GM21360 (cell line): ENCODE measurements at regions not wholly inside any gene's neighbourhood (a gene's known extent, or its start where the extent isn't known, plus 50 kb on each side); places are given as distances from the start of the nearest gene placed in this dataset.

Experiments used
- ATAC-seq: cut with Tn5 transposase; IDR thresholded peaks from one replicate; pipeline ENCODE4 v1.9.1; 2021; ENCODE audit warnings: mild to moderate bottlenecking, moderate library complexity; ENCODE audit not compliant: unreplicated experiment

GRCh38 chr11:121757480-121758125, 304.8 kb upstream of the SORL1-AS1 start:
- ATAC-seq, result no peak

- no peak for ATAC-seq
Measured at GRCh38 chr11:121755906-121756305, 303.1 kb upstream of the SORL1-AS1 start.

DNA sequence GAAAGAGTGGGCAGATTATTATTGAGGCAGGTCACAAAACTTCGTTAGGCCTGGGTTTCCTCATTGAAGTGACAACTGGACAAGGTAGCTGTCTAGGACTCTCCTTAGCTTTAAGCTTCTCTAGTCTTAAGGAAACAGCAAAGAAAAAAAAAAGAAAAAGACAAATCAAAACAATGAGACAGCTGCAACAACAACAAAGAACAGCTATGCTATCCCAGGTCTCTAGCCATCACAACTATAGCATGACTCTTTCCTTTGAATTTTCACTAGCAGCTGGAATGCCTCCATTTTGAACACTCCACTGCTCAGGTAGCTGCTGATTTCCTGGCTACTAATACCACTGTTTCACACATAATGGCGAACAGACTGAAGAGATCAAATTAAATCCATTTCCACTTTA, 302.4 kb upstream of the SORL1-AS1 start:
- ATAC-seq, result no peak

DNA sequence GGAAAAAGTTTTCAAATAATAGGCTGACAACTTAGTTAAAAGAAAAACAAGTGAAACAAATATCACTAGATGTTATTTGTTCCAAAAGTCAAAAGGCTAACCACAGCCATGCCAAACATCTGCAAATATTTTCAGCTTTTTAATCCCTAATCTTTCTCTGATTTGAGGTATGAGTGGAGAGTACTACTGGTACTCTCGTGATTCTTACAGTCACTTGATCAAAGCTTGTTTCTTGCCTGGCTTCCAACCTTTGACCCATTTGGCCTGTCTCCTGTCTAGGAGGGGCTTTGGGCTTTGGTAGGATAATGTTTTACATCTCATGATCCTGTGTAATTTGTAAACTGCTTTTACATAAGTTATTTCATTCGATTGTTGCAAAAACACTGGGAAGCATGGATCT, 301.8 kb upstream of the SORL1-AS1 start:
- ATAC-seq, result no peak

GRCh38 chr11:121749691-121750090, 296.9 kb upstream of the SORL1-AS1 start:
- ATAC-seq, result no peak

DNA sequence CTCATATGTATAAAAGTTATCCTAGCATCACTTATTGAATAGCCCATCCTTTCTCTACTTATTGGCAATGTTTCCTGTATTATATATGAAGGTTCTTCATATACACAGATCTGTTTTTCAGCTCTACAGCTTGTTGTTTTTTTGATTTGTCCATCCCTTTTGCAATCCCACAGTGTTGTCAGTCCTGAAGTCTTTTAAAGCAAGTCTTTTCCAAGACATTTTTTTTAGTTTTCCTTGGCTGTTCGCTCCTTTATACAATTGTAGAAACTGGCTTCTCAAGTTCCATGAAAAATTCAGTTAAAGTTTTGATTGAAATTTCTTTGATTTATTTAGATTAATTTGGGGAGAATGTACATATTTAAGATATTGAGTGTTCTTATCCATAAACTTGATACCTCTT, 295.3 kb upstream of the SORL1-AS1 start:
- no peak for ATAC-seq

DNA sequence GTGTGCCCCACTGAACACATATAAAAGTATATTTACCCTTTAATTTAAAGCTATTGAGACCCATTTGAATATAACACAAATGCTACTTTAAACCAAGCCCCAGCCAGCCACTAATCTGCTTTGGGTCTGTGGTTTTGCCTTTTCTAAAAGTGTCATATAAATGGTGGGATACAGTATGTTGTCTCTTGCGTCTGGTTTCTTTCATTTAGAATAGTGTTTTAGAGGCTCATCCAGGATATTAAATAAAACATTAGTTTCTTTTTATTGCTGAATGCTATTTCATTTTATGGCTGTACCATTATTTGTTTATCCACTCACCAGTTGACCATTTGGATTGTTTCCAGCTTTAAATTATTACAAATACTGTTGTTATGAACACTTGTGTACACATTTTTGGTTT, 290.5 kb upstream of the SORL1-AS1 start:
- no peak for ATAC-seq

DNA sequence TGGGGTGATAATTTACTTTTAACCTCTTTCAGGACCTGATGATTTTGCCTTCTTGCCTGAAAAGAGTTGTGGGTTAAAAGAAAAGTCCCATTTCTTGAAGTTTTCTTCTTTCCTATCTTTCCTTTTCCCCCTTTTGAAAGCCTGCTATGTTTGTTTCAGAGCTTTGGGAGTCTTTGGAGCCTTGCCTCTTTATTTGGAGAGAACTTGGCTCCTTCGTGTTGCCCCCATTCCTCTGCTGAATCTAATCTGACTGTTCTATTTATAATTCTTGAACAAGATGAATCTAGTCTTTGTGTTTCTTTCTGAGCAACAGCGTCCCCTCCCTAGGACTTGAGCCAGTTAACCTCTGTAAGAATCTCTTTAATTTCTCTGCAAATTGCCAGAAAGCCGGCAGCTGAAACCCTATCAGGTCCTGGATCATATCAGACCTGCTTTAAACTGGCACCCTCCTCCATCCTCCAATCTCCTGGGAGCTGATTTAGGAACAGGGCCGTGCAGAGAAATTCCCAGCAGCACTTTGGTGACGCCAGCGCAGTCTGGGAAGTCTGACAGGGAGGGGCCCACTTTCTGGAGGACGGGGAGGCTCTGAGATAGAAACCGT, 289.1 kb upstream of the SORL1-AS1 start:
- ATAC-seq, result no peak

GRCh38 chr11:121741351-121741760, 288.6 kb upstream of the SORL1-AS1 start:
- no peak for ATAC-seq

- no peak for ATAC-seq
Measured at GRCh38 chr11:121740902-121741301, 288.1 kb upstream of the SORL1-AS1 start.

- no peak for ATAC-seq
Measured at GRCh38 chr11:121733858-121734257, 281.1 kb upstream of the SORL1-AS1 start.

DNA sequence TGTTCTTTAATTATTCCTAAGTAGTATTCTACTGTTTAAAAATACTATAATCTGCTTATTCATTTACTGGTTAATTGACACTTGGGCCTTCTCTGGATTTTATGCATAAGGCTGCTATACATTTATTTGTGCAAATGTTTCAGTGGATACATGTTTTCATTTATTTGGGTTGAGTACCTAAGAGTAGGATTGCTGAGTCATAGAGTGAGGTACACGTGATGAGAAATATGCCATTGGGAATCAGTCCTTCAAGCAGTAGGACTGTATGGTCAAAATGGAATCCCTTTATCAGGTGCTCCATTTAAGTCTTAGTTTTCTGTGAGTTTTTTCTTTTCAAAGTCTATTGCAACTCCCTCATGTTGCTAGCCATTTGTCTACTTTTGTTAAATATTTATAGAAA, 275.2 kb upstream of the SORL1-AS1 start:
- no peak for ATAC-seq

DNA sequence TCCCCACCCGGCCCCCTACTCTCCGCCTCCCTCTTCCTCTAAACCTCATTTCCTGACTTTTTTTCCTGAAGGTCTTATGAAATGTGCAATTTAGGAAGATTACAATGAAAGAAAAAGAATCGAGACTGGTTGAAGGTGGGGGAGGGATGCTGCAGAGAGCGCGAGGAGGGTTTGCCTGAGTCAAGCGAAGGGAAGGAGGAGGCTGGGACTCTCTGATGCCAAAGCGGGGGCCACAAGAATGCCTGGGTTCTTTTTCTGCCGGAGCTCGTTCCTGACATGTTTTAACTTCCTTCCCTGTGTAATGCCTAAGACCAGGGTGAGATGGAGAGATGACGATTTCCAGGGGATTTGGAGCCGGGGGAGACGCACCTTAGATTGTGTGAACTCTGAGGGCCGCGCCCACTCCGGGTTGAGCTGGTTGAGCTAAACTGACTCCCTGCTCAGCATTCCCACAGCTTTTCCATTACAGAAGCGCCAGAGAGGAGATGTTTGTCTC, 270.5 kb upstream of the SORL1-AS1 start:
- no peak for ATAC-seq

DNA sequence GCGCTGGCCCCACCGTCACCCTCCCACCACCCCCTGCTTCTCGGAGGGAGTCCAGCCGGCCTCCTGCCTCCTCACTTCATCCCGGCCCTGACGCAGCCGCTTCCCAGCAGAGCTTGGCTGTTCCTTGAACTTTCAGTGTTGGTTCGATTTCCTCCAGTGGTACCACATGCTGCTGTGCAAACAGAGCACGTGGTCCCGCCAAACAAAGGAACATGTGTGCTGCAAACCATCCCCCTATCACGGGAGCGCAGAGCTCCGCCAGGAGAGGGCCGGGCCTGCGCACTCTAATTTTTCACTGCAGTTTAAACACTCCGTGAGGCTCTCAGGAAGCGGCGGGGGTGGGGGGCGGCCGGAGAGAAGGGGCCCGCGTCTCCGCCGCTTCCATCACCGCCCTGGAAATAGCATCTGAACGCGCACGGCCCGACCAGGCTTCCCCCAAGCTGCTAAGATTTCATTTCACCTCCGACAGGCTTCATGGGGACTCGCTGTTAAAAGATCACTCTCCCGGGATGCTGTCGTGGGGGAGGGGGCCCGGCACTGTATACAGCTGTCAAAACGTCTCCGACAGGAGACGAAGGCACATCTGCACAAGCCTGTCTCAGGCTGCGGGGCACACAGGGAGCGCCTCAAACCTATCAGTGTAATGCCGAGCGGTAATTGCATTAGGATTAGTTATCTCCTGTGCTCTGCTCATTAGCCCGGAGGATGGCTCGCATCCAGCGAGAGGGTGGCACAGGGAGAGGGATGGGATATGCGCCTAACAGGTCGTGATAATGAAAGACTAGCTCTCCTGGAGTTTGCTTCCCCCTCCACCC, 269.9 kb upstream of the SORL1-AS1 start:
- ATAC-seq, result no peak

DNA sequence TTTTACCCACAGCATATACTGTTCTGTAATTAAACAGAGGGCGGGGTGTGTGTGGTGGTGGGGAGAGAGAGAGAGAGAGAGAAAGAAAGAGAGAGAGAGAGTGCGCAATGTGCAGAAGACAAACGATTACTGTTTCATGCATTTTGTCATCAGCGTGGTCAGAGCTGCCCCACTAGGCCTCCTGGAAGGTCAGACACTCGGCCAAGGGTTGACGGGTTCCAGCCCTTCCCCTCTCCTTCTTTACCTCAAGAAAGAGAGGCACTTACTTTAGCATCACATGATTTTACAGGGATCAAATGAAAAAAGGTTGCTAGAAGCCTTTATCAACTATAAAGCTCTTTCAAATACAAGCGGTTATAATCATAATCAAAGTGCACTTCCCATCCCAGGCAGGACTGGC, 269.2 kb upstream of the SORL1-AS1 start:
- no peak for ATAC-seq

DNA sequence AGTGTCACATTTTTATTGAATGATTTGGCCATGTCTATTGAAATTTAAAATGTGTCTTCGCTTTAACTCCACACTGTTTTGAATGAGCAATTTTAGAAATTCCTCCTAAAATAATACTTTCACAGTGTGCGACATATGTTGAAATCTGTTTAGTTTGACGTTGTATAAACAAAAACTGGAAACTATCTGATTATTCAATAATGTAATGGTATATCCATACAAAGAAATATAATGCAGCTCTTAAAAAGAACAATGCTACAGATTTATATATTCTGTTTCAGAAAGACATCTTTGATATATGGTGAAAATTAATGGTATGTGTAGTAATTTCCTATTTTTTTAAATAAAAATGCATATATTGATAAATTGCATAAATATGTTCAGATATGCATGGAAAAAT, 268.7 kb upstream of the SORL1-AS1 start:
- no peak for ATAC-seq

GRCh38 chr11:121717296-121717695, 264.5 kb upstream of the SORL1-AS1 start:
- no peak for ATAC-seq

- no peak for ATAC-seq
Measured at GRCh38 chr11:121716060-121716459, 263.3 kb upstream of the SORL1-AS1 start.

DNA sequence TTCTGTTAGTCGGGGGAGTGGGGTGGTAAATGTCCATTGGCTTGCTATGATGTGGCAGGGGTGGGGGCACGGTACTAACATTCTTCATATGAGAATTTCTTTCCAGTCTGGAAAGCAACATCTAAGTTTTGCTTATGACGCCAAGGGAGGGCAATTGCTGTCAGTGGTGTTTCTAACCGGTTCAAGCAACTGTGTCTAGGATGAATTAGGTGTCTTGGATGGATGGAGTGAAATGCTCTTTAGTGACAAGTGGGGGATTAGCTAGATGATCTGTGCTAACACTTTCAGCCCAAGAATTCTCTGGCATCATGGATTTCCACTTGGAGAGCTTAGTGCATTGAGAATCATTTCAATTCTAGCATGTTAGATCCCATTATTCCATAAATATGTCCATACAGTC, 262.6 kb upstream of the SORL1-AS1 start:
- no peak for ATAC-seq

DNA sequence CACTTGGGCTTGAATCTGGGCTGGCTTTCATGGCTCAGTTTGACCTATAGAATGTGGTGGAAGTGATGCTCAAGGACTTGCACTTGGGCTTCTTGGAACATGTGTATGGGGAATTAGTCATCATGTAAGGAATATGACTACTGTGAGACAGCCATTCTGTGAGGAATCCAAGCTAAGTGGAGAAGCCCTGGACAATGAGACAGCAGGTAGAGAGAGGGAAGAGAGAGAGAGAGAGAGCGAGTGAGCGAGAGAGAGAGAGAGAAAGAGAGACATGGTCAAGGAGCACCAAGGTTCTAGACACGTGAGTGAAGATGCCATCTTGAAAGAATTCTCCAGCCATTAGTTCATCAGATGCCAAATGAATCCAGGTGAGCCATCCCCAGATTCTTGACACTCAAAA, 261.6 kb upstream of the SORL1-AS1 start:
- ATAC-seq, result no peak

GRCh38 chr11:121711939-121712338, 259.2 kb upstream of the SORL1-AS1 start:
- ATAC-seq, result no peak

- ATAC-seq, result no peak
Measured at GRCh38 chr11:121711236-121711635, 258.5 kb upstream of the SORL1-AS1 start.
